Endothelial cell of umbilical vein (primary cell): ENCODE measurements at regions not wholly inside any gene's neighbourhood (a gene's known extent, or its start where the extent isn't known, plus 50 kb on each side); places are given as distances from the start of the nearest gene placed in this dataset.

ENCODE experiments used
- BruUV-seq: library from RNA; stranded (reverse); fragments of 400-500 nt; replicated peaks from 2 replicates; lab custom pipeline; 2021; lab: Mats Ljungman, UMichigan
- CTCF ChIA-PET: fragments of 300-600, 350-600 bp; sonication (Branson Sonifier 250); formaldehyde crosslinking; loops from one replicate; lab custom pipeline; 2021; ENCODE audit warnings: antibody characterized with exemption, inconsistent platforms; lab: Charles Lee
- POLR2A ChIA-PET: fragments of 300-600, 350-600 bp; sonication (Branson Sonifier 250); formaldehyde crosslinking; loops from one replicate; lab custom pipeline; 2021; ENCODE audit warnings: antibody characterized with exemption, inconsistent platforms; lab: Charles Lee
- DNase-seq: peaks from one replicate; pipeline ENCODE4 v3.0.0-alpha.2; 2011; ENCODE audit warnings: low read depth, low spot score
- FAIRE-seq: peaks from 2 replicates; lab custom pipeline; 2011; peaks lifted over from hg19 to GRCh38; lab: Jason Lieb, UNC
- H2AFZ ChIP-seq: 2 replicates; pipeline ENCODE4 v1.6.0; 2012; ENCODE audit warnings: low read depth, low read length, control low read depth, inconsistent platforms
- H3K27ac ChIP-seq: 2 replicates; pipeline ENCODE4 v1.5.1; 2011; ENCODE audit warnings: low read depth, mild to moderate bottlenecking, control low read depth, low read length, moderate library complexity; ENCODE audit not compliant: insufficient read depth
- H3K27me3 ChIP-seq, 2 experiments: 2 replicates each; pipeline versions ENCODE4 v1.6.0 to v1.6.1; 2011; ENCODE audit warnings: low read length in 2 of 2, mixed read lengths in 1 of 2; ENCODE audit not compliant: control insufficient read depth in 2 of 2, insufficient read depth in 2 of 2
- H3K36me3 ChIP-seq, 2 experiments: 2 replicates in 1 of 2; 3 replicates in 1 of 2; pipeline ENCODE4 v1.5.1; 2011; ENCODE audit warnings: low read length in 2 of 2, mild to moderate bottlenecking in 1 of 2, moderate library complexity in 1 of 2; ENCODE audit not compliant: control insufficient read depth in 2 of 2, insufficient read depth in 2 of 2; ENCODE audit errors: extremely low read depth in 1 of 2
- H3K4me1 ChIP-seq: 3 replicates; pipeline ENCODE4 v1.5.1; 2011; ENCODE audit warnings: mild to moderate bottlenecking, low read length; ENCODE audit not compliant: control insufficient read depth, insufficient read depth; ENCODE audit errors: extremely low read depth
- H3K4me2 ChIP-seq: 2 replicates; pipeline ENCODE4 v1.6.1; 2011; ENCODE audit warnings: low read length, control low read depth, mixed read lengths; ENCODE audit not compliant: insufficient read depth
- H3K4me3 ChIP-seq, 3 experiments: fragments of 200-600 bp in 1 of 3; sonication (generic), shearing (Covaris generic) in 1 of 3; replicated peaks in 1 of 3; 2 replicates each; pipeline ENCODE4 v1.5.1; 2011 to 2016; ENCODE audit warnings: control low read depth in 3 of 3, low read length in 3 of 3, mild to moderate bottlenecking in 2 of 3, inconsistent platforms in 1 of 3, low read depth in 1 of 3, moderate library complexity in 1 of 3; ENCODE audit not compliant: insufficient read depth in 1 of 3
- H3K79me2 ChIP-seq: 2 replicates; pipeline ENCODE4 v1.6.0; 2012; ENCODE audit warnings: low read length, inconsistent platforms; ENCODE audit not compliant: control insufficient read depth, insufficient read depth
- H3K9ac ChIP-seq: replicated peaks from 2 replicates; pipeline ENCODE3; 2011; ENCODE audit warnings: low read length, control low read depth; ENCODE audit not compliant: insufficient read depth; ENCODE audit errors: extremely low read depth
- H3K9me1 ChIP-seq: replicated peaks from 3 replicates; pipeline ENCODE4 v1.6.0; 2011; ENCODE audit warnings: mild to moderate bottlenecking, low read length; ENCODE audit not compliant: control insufficient read depth, insufficient read depth; ENCODE audit errors: extremely low read depth
- H3K9me3 ChIP-seq: replicated peaks from 2 replicates; pipeline ENCODE4 v1.5.1; 2012; ENCODE audit warnings: low read length, inconsistent platforms; ENCODE audit not compliant: control insufficient read depth, insufficient read depth
- H4K20me1 ChIP-seq: replicated peaks from 2 replicates; pipeline ENCODE3; 2011; ENCODE audit warnings: mild to moderate bottlenecking, low read length; ENCODE audit not compliant: control insufficient read depth, insufficient read depth; ENCODE audit errors: extremely low read depth
- EZH2 ChIP-seq: IDR thresholded peaks from 2 replicates; pipeline ENCODE4 v1.6.1; 2012; ENCODE audit warnings: borderline replicate concordance, low read depth, mild to moderate bottlenecking, moderate library complexity, low read length, inconsistent platforms; ENCODE audit not compliant: severe bottlenecking
- FOS ChIP-seq: IDR thresholded peaks from 2 replicates; pipeline ENCODE4 v1.6.1; 2011; ENCODE audit warnings: mild to moderate bottlenecking, low read length, moderate library complexity, borderline replicate concordance; ENCODE audit not compliant: insufficient read depth
- GATA2 ChIP-seq: IDR thresholded peaks from 2 replicates; pipeline ENCODE4 v1.7.0; 2011; ENCODE audit warnings: low read depth, mild to moderate bottlenecking, moderate library complexity, mixed read lengths, low read length; ENCODE audit not compliant: insufficient read length, insufficient read depth
- JUN ChIP-seq: IDR thresholded peaks from 2 replicates; pipeline ENCODE4 v1.6.1; 2011; ENCODE audit warnings: borderline replicate concordance, low read depth; ENCODE audit not compliant: insufficient read length, insufficient read depth
- MYC ChIP-seq: IDR thresholded peaks from one replicate; pipeline ENCODE4 v1.6.1; 2011; ENCODE audit warnings: mild to moderate bottlenecking, low read depth, low read length
- POLR2A ChIP-seq: IDR thresholded peaks from 2 replicates; pipeline ENCODE4 v1.6.1; 2012; ENCODE audit warnings: low read depth, mild to moderate bottlenecking, control low read depth, low read length
- POLR2AphosphoS5 ChIP-seq: IDR thresholded peaks from 2 replicates; pipeline ENCODE4 v1.6.1; 2012; ENCODE audit warnings: low read depth, mild to moderate bottlenecking, control low read depth, low read length, moderate library complexity; ENCODE audit not compliant: insufficient read depth
- dilution Hi-C: fragments of 300-500 bp; cut with MboI; formaldehyde crosslinking; loops from one replicate; pipeline ENCODE4 v1.15.0; 2019; ENCODE audit warnings: low sequenced_read_pairs; ENCODE audit not compliant: extremely low pct_ligation_motif_present
- intact Hi-C: fragments of 100-400 bp; cut with micrococcal nuclease; formaldehyde crosslinking; loops from one replicate; pipeline ENCODE4 v1.10.0; 2022
- TF ChIP-seq, protein P1 (sequence below): IDR thresholded peaks from 2 replicates; pipeline ENCODE4 v1.6.1; 2011; ENCODE audit not compliant: insufficient read depth, insufficient read length
- TF ChIP-seq, protein P2 (sequence below), 2 donors: IDR thresholded peaks; 1 replicate in 1 of 2; 2 replicates in 1 of 2; pipeline ENCODE4 v1.5.1; 2011; ENCODE audit warnings: low read length in 2 of 2, mild to moderate bottlenecking in 2 of 2, moderate library complexity in 2 of 2, control low read depth in 1 of 2, inconsistent platforms in 1 of 2, low read depth in 1 of 2; ENCODE audit not compliant: insufficient read depth in 1 of 2; ENCODE audit errors: extremely low read depth in 1 of 2

DNA sequence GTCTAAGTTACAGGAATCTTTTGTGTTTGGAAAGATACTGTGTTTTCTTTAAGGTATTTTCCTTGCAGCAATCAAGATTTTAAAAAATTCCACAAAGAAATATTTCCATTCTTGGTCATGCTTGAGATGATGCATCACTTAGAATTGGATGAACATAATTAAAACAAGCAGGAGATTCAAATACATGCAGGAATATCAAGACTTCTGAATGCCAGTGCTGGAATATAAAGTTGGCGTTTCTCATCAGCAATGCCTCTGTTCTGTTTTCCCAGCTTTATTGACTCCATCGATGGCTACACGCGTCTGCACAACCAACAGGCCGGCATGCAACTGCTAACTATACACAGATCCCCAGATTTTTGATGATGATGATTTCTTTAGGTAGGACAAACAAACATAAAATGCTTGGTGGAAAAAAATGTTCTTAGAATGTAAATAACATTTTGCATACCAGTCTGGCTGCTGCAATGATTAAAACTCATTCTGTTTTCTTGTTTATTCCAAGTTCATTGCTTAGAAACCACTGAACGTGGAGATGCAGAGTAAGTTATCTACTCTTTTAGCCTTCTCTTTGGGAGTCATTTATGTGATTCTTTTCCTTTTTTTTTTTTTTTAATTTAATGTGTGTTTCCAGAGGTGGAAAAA is 91.3 kb upstream of the FAM171A1 start:
- dilution Hi-C loops = no loop called here
- no peak overlapping the region for H3K4me3 ChIP-seq
- BruUV-seq = no TSS peak
- H3K27ac ChIP-seq = no peak overlapping the region
- FAIRE-seq = no peak
- H3K4me2 ChIP-seq = no peak overlapping the region
- H4K20me1 ChIP-seq = no peaks in the 10 kb centered on the region
- no peak for DNase-seq
- no peaks in the 10 kb centered on the region for H3K9me3 ChIP-seq
- H3K9me1 ChIP-seq = no peaks in the 10 kb centered on the region
- no peaks in the 10 kb centered on the region for H3K36me3 ChIP-seq
- CTCF ChIA-PET = interaction anchor here (0.6 to 1.6 kb wide), 5 partner anchors 253 to 364 kb away, joined by 3 to 14 read pairs (median 3); partner anchors contain the start of gene ITGA8
- no peak overlapping the region for H2AFZ ChIP-seq
- no peak overlapping the region for H3K9ac ChIP-seq
- H3K79me2 ChIP-seq = no peaks in the 10 kb centered on the region
- intact Hi-C loops = no loop called here
- TF ChIP-seq MYC = no peak
- TF ChIP-seq POLR2AphosphoS5 = no peak
- TF ChIP-seq, protein P1, sequence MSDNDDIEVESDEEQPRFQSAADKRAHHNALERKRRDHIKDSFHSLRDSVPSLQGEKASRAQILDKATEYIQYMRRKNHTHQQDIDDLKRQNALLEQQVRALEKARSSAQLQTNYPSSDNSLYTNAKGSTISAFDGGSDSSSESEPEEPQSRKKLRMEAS = no peak
- no peak for TF ChIP-seq FOS
- TF ChIP-seq GATA2 = no peak
- TF ChIP-seq JUN = no peak
- no peak for TF ChIP-seq POLR2A
- TF ChIP-seq, protein P2, sequence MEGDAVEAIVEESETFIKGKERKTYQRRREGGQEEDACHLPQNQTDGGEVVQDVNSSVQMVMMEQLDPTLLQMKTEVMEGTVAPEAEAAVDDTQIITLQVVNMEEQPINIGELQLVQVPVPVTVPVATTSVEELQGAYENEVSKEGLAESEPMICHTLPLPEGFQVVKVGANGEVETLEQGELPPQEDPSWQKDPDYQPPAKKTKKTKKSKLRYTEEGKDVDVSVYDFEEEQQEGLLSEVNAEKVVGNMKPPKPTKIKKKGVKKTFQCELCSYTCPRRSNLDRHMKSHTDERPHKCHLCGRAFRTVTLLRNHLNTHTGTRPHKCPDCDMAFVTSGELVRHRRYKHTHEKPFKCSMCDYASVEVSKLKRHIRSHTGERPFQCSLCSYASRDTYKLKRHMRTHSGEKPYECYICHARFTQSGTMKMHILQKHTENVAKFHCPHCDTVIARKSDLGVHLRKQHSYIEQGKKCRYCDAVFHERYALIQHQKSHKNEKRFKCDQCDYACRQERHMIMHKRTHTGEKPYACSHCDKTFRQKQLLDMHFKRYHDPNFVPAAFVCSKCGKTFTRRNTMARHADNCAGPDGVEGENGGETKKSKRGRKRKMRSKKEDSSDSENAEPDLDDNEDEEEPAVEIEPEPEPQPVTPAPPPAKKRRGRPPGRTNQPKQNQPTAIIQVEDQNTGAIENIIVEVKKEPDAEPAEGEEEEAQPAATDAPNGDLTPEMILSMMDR (IDR thresholded peaks at IDR 0.05; ENCODE audit: extremely low read depth in 1 of 2, insufficient read depth in 1 of 2, low read depth in 1 of 2, low read length in 2 of 2) = no peak
- no peak for TF ChIP-seq EZH2
- H3K4me1 ChIP-seq = peaks cover 4% of the 10 kb centered on the region
- peaks cover 0 to 4% of the 10 kb centered on the region in 2 experiments for H3K27me3 ChIP-seq
- POLR2A ChIA-PET = no interaction called here
